ENCODE measurements at regions not wholly inside any gene's neighbourhood (a gene's known extent, or its start where the extent isn't known, plus 50 kb on each side); places are given as distances from the start of the nearest gene placed in this dataset.
"Not testable (repeated sequence)": the region's sequence is repeated elsewhere in the genome, so short reads cannot be mapped to it uniquely, and the experiment has no call there.

DNA sequence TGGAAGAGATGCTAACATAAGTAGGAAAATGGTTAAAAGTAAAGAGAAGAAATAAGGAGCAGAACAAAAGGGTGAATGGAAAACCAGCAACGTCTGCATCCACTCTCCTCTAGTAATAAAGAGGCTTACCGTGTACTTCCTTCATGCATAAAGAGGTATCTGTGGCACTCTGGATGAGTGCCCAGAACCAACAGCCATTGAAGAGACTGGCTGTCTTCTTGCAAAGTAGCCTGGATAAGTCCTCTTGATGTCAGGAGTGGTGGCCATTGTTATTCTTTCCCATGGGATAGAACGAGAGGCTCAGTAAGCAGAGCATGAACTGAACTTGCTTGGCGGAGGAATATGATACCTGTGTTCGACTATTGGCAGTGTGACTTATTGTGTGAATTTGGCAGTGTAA is 186.2 kb upstream of the RASGRP1 start:
- DNase-seq, result peak; percentile 42

DNA sequence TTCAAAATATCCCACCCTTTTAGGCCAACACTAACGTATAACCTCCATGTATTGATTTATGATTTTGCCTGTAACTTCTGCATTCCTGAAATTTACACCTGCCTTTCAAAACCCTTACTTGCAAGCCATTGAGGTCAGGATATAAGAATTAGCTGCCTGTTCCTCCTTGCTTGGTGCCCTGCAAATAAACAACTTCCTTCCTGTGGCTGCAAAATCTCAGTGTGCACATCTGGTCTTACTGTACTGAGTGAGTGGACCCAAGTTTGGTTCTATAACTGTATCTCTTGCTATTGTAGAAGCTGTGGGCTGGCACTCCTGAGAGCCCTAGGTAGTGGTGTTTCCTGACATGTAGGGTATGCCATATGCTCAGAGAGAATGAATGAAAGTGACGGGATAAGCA is 191.1 kb upstream of the RASGRP1 start:
- no peak for DNase-seq

GRCh38 chr15:38756441-38756840 is 191.8 kb upstream of the RASGRP1 start:
- no peak for DNase-seq

DNA sequence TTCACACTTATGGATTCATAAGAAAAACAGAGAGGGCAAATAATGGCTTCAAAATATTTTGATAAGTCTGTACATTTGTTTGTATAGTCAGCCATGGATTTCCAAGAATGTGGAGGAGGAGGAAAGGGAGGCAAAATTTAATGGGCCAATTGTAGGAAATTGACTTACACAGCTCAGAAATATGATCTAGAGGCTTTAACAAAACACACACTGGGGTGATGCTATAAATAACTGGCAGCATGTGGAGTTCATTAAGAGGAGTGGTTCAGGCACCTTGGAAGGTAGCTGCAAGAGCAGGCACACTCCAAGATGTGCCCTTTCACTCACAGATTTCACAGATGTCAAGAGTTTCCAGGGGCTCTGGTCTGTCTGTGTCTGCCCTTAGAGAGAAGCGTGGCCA is 193.4 kb upstream of the RASGRP1 start:
- DNase-seq, result no peak

DNA sequence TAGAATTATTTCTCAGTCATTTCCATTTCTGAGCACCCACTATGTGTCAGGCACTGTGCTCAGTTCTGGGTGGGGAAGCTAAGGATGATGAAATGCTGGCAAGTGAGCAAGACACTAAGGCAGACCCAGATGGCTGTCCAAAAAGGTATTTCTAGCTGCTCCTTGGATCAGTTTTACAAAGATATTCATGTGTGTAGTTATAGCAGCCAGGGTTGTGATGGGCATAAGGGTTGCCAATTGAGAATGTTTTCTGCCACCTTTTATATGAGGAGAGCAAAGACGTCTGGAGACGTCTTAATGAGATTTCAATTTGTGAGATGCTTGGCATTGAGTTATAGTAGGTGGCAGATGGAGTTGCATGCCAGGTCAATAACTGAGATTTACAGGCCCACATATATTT is 197.1 kb upstream of the RASGRP1 start:
- DNase-seq, result no peak

DNA sequence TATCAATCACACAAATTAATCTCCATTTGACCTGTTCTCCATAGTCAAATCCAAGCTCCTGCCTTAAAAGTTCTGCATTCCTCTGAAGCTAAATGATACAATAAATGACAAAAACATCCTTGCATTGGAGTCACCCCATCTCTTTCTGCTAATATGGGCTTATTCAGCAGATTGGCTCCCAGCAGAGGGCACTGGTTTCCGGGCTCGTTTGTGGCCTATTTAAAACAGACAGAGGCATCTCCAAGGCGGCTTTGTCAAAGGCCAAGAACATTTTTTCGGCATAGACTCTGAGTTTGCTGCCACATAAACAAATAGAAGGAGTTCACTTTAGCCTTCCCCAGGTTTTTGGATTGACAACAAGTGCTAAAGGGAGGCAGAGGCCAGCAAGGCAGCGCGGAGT is 204.4 kb upstream of the RASGRP1 start:
- DNase-seq, result no peak

DNA sequence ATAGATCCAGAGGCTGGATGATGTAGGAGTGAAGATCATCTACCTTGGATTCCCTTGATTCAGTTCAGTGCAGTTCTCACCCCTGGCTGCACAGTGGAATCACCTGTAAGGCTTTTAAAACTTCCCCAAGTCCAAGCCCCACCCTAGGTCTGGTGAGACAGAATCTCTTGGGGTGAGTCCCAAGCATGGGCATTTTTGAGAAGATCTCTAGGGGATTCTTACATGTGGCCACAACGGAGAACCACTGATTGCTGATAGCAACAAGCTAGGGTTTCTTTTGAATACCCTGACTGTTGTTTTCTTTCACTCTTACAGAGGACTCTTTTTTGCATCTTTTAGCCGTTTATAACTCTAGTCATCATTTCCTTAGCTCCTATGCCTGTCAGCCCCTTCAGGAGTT is 204.9 kb upstream of the RASGRP1 start:
- DNase-seq, result no peak

- not testable (repeated sequence) for DNase-seq
Measured at GRCh38 chr15:38774076-38774475, 209.5 kb upstream of the RASGRP1 start.

DNA sequence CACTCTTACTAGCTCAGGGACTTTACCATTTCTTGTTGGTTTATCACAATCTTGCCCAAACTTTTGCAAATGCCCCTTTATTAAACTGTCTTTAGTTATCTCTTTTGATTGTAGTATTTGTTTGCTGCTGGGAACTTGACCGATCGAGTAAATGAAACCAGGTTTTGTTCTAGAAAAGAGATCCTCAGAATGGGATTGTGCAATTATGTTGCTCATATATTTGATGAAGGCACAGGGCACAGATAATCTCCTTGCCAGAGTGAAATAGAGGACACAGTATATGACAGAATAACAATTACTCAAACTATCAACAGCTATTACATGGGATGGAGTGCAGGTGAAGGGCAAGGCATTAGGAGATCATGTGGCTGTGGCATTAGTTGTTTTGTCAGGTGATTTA is 216.6 kb upstream of the RASGRP1 start:
- no peak for DNase-seq

GRCh38 chr15:38782156-38782555 is 217.5 kb upstream of the RASGRP1 start:
- DNase-seq, result no peak

DNA sequence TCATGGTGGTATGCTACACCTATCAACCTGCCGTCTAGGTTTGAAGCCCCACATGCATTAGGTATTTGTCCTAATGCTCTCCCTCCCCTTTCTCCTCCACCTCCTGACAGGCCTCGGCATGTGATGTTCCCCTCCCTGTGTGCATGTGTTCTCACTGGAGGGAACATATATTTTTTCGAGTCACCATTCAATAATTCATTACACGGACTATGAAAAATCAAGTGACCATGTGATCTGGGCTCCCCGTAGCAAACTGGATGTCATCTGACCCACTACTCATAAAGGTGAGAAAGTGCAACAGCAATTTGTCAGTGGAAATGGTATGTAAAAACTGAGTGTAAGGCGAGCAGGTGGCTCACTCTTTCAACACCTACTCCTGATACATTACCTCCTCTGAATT is 224.3 kb upstream of the RASGRP1 start:
- no peak for DNase-seq

DNA sequence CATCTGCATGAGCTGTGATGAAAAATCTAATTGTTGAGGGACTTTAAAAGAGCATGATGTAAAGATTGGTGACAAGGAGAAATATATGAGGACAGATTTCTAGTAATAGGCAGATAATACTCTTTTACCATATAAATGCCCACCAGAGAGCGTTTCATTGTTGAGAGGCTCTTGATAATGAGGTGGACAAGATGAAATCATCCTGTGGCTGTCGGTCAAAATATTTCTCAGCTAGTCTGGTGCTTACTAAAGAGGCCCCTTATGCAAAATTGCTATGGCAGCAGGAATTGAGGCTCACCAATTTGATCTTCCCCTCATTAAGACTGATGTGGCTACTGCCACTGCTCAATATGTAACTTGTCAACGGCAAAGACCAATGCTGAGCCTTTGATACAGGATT is 225.0 kb upstream of the RASGRP1 start:
- DNase-seq, result no peak

- no peak for DNase-seq
Measured at GRCh38 chr15:38793206-38793810, 228.7 kb upstream of the RASGRP1 start.

DNA sequence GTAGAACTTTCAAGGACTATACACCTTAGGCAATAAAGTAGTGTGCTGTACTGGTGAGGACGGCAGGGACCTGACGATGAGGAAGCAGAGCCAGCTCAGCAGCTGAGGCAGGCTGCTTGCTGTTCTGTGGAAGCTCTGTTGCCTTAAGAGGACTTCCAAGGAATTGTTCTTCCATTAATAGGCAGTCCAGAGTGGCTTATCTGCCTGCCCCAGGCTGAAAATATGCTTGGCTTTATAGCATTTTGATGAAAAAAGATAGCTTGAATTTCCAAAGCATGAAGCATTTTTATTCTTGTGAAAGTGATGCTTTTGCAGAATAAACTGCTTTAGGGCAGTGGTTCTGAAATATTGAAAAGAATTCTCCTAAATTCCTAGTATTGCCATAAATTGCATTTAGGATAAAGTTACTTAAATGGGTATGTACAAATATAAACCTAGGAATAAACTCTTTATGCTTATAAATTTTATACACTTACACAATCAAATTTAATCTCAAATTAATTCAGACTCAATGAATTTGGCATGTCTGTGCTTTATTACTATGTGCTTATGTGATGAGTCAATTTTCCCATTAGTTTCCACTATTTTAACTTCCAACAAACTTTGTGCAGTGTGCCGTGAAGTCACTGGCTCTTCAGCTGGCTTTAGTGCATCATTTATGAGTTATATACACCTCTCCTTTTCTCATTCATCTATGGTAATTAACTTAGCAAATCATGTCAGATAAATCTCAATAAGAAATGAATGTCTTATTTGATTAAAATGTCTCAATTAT is 231.0 kb upstream of the RASGRP1 start:
- DNase-seq, result no peak

GRCh38 chr15:38796589-38796988 is 232.0 kb upstream of the RASGRP1 start:
- DNase-seq, result no peak

DNA sequence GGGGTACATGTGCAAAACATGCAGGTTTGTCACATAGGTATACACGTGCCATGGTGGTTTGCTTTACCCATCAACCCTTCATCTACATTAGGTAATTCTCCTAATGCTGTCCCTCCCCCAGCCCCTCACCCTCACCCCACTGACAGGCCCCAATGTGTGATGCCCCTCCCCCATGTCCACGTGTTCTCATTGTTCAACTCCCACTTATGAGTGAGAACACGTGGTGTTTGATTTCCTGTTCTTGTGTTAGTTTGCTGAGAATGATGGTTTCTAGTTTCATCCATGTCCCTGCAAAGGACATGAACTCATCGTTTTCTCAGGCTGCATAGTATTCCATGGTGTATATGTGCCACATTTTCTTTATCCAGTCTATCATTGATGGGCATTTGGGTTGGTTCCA is 232.9 kb upstream of the RASGRP1 start:
- DNase-seq, result not testable (repeated sequence)

- DNase-seq, result not testable (repeated sequence)
Measured at GRCh38 chr15:38799202-38799601, 234.6 kb upstream of the RASGRP1 start.

- no peak for DNase-seq
Measured at GRCh38 chr15:38809621-38810020, 245.0 kb upstream of the RASGRP1 start.

DNA sequence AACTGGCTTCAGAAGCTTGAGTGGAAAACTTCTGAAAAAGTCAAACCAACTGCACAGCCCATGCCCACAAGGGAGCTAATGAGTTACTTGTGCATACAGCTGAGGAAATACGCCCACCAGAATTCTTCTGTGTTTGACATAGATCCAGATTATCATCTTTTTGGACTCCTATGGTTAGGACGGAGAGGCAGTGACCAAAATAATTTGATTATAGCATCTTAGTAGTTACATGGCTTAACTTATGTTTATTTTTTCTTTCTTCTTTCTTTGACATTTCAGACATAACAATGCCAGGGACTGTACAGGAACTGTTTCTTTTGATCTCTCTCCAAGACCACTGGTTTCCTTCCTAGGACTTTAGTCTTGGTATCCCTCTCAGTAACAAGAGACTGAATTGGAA is 246.1 kb upstream of the RASGRP1 start:
- DNase-seq, result no peak

- DNase-seq, result not testable (repeated sequence)
Measured at GRCh38 chr15:38814254-38814653, 249.6 kb upstream of the RASGRP1 start.

GRCh38 chr15:38814891-38815290 is 250.3 kb upstream of the RASGRP1 start:
- DNase-seq, result no peak

DNA sequence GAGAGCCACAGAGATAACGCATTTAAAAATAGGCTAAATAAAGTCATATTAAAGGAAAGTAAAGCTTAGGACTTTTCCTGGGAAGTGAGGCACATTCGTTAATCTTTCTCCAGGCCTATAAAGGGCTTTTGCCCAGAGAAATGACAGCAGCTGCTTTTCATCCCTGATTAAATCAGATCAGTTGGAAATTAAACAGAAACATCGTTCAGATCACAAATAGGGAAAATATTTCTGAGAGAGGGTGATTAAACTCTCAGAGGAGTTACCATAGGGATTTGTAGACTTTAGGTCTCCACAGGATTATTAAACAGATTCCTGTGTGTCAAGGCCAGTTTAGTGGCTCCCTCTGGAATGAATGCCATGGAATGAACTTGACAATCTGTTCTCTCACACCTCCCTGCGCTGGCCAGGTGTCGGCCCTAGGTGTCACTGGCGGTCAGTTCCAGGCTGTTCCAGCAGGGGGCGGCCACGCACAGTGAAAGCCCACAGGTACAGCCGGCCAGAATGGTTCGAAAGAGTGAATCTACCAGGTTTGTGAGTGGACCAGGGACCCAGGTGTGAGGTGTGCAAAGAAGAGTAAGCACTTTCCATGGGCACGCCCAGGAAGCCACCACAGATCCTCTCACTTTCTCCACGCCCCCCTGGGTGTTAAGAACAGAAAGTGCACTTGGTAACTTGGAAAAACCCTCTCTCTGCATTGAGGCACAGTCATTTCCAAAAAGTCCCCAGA is 253.0 kb upstream of the RASGRP1 start:
- no peak for DNase-seq

DNA sequence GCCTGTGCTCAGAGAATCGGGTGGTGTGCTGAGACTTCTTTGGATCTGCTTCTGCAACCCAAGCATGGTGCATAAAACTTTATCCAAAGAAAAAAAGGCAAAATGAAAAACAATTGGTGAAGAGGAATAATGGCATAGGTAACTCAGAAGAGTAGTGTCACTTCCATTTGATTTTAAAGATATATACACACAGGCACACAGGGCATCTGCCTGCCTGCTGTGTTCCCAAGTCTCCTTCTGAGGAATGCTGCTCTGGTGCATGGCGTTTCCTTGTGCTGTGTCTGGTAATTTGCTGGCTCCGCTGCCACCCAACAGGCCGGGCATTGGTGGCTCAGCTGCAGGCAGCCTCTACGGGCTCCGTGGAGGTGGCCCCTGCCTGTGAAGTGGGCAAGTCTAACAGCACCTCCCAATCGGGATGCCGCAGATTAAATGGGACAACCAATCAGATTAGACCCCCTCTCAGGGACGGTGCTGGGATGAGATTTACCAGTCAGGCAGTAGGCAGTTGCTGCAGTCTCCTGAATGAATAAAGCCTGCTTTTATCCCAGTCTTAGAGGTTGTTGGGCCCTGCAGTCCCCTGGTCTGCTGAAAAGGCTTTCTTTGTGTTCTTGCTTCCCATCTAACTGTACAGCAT is 253.7 kb upstream of the RASGRP1 start:
- no peak for DNase-seq
